Urothelium cell line (cell line): ENCODE measurements at regions not wholly inside any gene's neighbourhood (a gene's known extent, or its start where the extent isn't known, plus 50 kb on each side); places are given as distances from the start of the nearest gene placed in this dataset.
"Not testable (repeated sequence)": the region's sequence is repeated elsewhere in the genome, so short reads cannot be mapped to it uniquely, and the experiment has no call there.

Experiments used
- DNase-seq: peaks from one replicate; pipeline ENCODE4 v3.0.0; 2011; ENCODE audit warnings: low spot score, mixed read lengths
- FAIRE-seq: peaks from 2 replicates; lab custom pipeline; 2011; peaks lifted over from hg19 to GRCh38; lab: Jason Lieb, UNC

- FAIRE-seq (no peak), DNase-seq (peak; percentile 36)
Observed at GRCh38 chr14:44453433-44454171, 53.5 kb downstream of the FSCB start.

- not testable (repeated sequence) for DNase-seq, FAIRE-seq
Observed at GRCh38 chr14:44450232-44450631, 56.9 kb downstream of the FSCB start.

GRCh38 chr14:44449680-44450079 lies 57.4 kb downstream of the FSCB start:
- FAIRE-seq (no peak), DNase-seq (no peak)

GRCh38 chr14:44448951-44449358 lies 58.1 kb downstream of the FSCB start:
- DNase-seq (no peak), FAIRE-seq (no peak)

GRCh38 chr14:44446965-44447364 lies 60.1 kb downstream of the FSCB start:
- no peak for DNase-seq
- no peak for FAIRE-seq

- DNase-seq = no peak
- FAIRE-seq = no peak
Observed at GRCh38 chr14:44444454-44444853, 62.6 kb downstream of the FSCB start.

- FAIRE-seq = no peak
- DNase-seq = no peak
Observed at GRCh38 chr14:44438936-44439335, 68.1 kb downstream of the FSCB start.

GRCh38 chr14:44438221-44438620 lies 68.9 kb downstream of the FSCB start:
- FAIRE-seq = no peak

GRCh38 chr14:44436458-44436857 lies 70.6 kb downstream of the FSCB start:
- FAIRE-seq = no peak

More at GRCh38 chr14:44438221-44438620, 68.9 kb downstream of the FSCB start:
- DNase-seq = no peak

GRCh38 chr14:44428231-44428945 lies 78.7 kb downstream of the FSCB start:
- no peak for FAIRE-seq
- DNase-seq = no peak

More at GRCh38 chr14:44436458-44436857, 70.6 kb downstream of the FSCB start:
- no peak for DNase-seq

GRCh38 chr14:44422699-44423098 lies 84.4 kb downstream of the FSCB start:
- no peak for FAIRE-seq
- no peak for DNase-seq

- FAIRE-seq (no peak), DNase-seq (no peak)
Observed at GRCh38 chr14:44420226-44420625, 86.9 kb downstream of the FSCB start.

GRCh38 chr14:44418856-44419255 lies 88.2 kb downstream of the FSCB start:
- FAIRE-seq = no peak

GRCh38 chr14:44417809-44418208 lies 89.3 kb downstream of the FSCB start:
- FAIRE-seq (no peak), DNase-seq (no peak)

More at GRCh38 chr14:44418856-44419255, 88.2 kb downstream of the FSCB start:
- no peak for DNase-seq

- DNase-seq (no peak), FAIRE-seq (no peak)
Observed at GRCh38 chr14:44414646-44415045, 92.4 kb downstream of the FSCB start.

- no peak for FAIRE-seq
Observed at GRCh38 chr14:44412858-44413569, 94.1 kb downstream of the FSCB start.

GRCh38 chr14:44405011-44405486 lies 102.0 kb downstream of the FSCB start:
- FAIRE-seq (no peak), DNase-seq (no peak)

More at GRCh38 chr14:44412858-44413569, 94.1 kb downstream of the FSCB start:
- no peak for DNase-seq

- FAIRE-seq (peak; percentile 13), DNase-seq (no peak)
Observed at GRCh38 chr14:44404599-44404998, 102.5 kb downstream of the FSCB start.

- FAIRE-seq (no peak), DNase-seq (peak; percentile 11)
Observed at GRCh38 chr14:44404036-44404435, 103.0 kb downstream of the FSCB start.

- DNase-seq = no peak
- no peak for FAIRE-seq
Observed at GRCh38 chr14:44403193-44403592, 103.9 kb downstream of the FSCB start.

GRCh38 chr14:44396226-44396625 lies 110.9 kb downstream of the FSCB start:
- DNase-seq (no peak), FAIRE-seq (no peak)
